ENCODE measurements at regions not wholly inside any gene's neighbourhood (a gene's known extent, or its start where the extent isn't known, plus 50 kb on each side); places are given as distances from the start of the nearest gene placed in this dataset.
"Not testable (repeated sequence)": the region's sequence is repeated elsewhere in the genome, so short reads cannot be mapped to it uniquely, and the experiment has no call there.

DNA sequence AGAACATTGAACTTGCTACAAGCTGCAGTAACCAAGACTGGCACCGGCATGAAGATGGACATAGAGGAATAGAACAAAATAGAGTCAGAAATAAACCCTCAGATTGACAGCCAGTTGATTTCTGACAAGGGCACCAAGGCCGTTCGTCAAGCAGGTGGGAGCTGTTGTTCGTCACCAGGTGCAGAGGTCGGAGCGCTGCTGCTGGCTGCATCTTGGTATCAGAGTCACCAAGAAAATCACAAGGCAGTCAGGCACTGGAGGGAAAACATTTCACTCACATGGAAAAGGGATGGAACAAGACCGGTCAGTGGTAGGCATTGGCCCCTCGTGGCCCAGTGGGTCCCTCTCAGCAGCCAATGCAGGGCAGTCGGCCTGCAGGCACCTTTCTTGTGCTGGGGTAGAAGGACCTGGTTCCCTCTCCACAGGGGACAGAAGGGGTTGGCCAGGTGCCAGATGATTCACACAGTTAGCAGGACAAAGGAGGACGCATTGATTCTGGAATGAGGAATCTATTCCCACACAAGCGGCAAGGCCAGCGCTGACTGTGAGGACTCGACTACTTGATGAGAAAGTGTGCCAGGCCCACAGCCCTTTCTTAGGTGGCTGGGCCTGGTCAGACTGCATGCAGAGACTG, 115.8 kb upstream of the FGF3 start:
- DNase-seq = no peak

GRCh38 chr11:69935941-69936505, 116.8 kb upstream of the FGF3 start:
- no peak for DNase-seq

GRCh38 chr11:69936771-69937170, 117.6 kb upstream of the FGF3 start:
- no peak for DNase-seq

- DNase-seq = no peak
Observed at GRCh38 chr11:69938206-69938605, 119.0 kb upstream of the FGF3 start.

- no peak for DNase-seq
Observed at GRCh38 chr11:69939551-69940245, 120.5 kb upstream of the FGF3 start.

DNA sequence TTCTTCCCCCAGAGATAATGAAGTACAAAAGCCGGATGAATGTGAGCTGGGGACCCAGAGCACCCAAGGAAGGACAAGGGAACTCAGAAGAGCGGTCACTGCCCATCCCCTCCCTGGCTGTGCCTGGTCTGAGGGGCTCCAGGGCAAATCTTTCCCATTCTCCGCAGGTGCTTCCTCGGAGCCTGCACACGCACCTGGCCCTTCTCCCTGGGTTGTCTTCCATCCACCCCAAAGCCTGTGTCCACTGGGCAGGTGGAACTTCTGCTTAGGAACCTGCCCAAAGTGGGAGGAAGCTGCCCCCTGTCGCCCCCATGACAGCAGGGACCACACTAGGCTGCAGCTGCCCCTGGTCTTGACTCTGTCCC, 121.0 kb upstream of the FGF3 start:
- DNase-seq = no peak

DNA sequence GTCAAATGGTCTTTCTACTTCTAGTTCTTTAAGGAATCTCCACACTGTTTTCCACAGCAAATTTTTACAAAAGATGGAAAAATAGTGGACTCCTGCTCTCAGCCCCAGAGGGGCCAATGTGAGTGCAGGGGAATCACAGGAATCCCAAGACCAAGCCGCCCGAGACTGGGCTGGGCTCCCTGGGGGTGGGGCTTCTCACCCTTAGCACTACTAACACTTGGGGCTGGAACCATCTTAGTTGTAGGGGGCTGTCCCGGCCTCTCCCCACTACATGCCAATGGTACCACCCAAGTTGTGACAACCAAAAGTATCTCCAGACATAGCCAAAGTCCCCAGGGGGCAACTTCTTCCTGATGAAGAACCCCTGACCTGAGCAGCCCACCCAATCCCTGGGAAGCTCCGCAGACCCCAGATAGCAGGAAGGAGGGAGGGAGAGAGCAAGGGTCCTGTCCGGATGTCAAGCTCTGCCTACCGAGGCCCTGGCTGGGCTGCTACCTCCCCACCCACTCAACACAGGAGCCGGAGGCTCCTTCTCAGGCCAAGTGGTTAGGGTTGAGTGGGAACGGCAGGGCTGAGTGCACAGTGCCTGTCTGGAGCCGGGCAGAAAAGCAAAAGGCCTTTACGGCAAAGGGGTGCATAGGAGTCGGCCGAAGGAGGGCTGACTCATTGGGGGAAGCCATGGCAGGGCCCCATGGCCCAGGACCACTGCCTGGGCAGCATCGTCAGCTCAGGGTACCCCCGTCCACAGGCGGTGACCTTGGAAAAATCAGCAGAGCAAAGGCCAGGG, 122.5 kb upstream of the FGF3 start:
- no peak for DNase-seq

GRCh38 chr11:69942333-69942820, 123.2 kb upstream of the FGF3 start:
- DNase-seq = no peak

GRCh38 chr11:69943066-69943465, 123.8 kb upstream of the FGF3 start:
- DNase-seq = no peak

GRCh38 chr11:69943506-69943905, 124.3 kb upstream of the FGF3 start:
- no peak for DNase-seq

DNA sequence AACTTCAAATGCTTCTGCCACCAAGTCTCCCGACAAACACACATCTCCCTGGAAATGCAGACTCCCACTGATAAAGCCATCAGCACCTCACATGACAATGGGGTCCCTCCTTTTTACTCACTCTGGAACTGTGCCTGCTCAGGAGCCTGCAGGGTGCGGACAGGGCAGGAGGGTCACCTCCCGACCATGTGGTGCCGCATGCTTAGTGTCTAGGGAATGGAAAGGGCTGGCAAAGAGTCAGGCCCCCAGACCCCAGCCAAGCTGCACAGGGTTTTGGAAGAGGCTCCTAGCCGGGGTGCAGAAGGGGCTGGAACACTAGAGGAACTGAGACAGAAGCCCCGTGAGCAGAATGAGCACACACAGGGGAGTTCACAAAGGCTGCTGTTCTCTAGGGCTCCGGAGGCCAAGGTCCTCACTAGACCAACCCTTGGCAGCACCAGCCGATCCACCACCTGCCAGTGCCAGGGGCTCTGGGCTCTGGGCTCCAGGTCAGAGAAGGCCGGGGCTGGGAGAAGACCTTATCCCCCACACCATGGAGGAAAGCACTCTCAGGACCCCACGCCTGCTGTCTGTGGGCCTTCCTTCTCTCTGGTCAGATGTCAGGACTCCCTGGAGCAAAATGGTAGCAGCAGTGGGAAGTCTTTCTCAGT, 125.1 kb upstream of the FGF3 start:
- no peak for DNase-seq

DNA sequence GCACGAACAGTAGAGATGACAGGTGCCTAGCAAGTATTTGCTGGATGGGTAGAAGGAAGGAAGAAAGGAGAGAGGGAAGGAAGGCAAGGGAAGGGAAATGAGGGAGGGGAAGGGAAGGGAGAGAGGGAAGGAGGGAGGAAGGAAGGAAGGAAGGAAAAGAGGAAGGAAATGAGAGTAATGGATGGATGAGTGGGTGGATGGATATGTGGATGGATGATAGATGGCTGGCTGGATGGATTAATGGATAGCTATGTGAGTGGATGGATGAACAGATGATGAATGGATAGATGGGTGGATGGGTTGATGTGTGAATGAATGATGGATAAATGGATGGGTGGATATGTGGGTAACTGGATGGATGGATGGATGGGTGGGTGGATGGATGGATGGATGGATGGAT, 125.9 kb upstream of the FGF3 start:
- DNase-seq = no peak

DNA sequence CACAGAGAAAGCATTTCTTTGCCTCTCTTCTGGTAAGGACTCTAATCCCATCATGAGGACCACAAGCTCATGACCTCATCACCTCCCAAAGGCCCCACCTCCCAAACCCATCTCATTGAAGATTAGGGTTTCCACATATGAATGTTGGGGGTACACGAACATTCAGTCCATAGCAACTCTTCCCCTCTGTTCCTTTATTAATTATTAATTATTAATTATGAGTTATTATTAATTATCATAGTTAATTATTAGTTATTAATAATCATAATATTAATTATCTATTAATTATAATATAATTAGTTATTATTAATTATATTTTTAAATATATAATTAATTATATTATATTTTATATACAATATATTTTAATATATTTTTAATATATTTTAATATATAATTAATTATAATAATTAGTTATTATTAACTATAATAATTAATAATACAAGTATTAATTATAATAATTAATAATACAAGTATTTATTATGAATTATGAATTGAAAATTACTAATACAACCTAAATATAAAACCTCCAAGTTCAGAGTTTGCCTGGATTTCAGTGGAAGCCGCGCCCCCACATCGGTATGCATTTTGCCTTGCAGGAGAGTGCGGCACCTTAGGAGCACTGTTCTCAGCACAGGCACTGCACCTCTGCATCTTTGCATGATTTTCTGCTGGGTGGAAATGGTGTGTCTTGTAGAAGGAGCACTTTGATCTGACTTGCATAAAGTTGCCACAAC, 128.0 kb upstream of the FGF3 start:
- DNase-seq = no peak

GRCh38 chr11:69947793-69948255, 128.6 kb upstream of the FGF3 start:
- no peak for DNase-seq

- no peak for DNase-seq
Observed at GRCh38 chr11:69948256-69949141, 129.3 kb upstream of the FGF3 start.

DNA sequence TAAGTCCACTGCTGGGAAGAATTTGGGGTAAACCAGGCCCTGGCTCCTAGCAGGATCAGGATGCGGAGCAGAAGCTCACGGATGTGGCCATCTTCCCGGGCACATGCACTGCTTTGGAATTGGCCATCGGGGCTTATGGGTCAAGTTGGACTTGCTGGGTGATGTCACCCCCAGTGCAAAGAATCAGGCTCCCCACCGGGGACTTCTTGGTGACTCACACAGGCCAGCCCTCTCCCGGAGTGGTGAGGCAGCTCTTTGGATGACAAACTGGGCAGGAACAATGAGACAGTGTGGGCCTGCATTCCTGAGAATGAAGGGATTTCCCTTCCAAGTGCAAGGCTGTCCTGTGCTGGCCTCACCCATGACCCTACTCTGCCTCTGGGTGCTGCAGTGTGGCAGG, 128.8 kb upstream of the ANO1 start:
- DNase-seq = peak; percentile 56

- DNase-seq = no peak
Observed at GRCh38 chr11:69950120-69950519, 128.0 kb upstream of the ANO1 start.

DNA sequence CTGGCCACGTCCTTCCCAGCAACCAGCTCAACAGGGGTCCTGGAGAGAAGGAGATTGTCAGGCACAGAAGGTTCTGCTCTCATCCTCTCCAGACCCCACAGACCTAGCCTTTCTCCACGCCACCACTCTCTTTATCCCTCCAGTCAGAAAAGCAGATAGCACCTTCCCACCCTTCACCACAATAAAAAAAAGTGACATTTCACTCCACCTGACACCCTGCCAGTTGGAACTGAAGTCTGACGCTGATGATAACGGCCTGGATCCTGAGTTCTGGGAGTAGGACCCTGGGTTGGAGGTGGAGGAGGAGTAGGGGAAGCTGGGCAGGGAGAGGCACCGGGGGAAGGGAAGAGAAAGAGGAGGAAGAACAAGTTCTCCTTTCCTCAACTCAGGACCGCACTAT, 127.5 kb upstream of the ANO1 start:
- no peak for DNase-seq

DNA sequence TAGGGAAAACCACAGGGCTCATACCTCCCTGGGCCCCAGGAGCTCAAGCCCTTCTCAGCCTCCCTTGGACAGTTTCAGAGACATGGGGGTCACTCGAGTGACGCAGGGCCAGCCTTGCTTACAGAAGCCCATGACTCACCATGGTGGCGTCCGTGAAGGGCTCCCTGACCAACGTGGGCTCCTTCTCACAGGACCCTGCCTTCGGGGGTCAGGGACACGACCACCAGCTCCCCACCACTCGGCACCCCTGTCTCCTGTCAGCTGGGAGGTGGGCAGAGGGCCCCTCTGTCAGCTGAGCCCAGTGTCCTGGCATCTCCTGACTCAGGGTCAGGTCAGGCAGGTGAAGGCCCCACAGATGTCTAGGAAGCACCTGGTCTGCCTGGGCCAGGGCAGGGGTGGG, 126.3 kb upstream of the ANO1 start:
- DNase-seq = no peak

DNA sequence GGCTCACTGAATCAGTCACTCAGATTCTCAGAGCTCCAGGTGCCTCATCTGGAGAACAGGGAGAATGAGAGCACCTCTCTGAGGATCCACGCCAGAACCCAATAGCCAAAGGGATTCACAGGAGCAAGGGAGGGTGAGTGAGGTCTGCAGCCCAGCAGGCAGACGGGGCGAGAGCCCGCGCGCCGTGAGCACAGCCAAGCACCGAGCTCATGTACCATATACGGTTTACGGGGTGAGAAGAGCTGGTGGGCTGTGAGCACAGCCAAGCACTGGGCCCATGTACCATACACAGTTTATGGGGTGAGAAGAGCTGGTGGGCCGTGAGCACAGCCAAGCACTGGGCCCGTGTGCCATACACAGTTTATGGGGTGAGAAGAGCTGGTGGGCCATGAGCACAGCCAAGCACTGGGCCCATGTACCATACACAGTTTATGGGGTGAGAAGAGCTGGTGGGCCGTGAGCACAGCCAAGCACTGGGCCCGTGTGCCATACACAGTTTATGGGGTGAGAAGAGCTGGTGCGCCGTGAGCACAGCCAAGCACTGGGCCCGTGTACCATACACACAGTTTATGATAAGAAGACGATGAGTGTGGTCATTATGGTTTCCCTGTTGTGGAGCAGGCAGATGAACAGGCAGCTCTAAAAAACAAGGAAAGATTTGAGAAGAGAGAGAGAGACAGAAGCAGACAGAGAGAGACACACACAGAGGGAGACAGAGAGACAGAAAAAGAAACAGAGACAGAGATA, 125.7 kb upstream of the ANO1 start:
- DNase-seq = not testable (repeated sequence)

- DNase-seq = no peak
Observed at GRCh38 chr11:69953356-69953755, 124.8 kb upstream of the ANO1 start.
